Parathyroid adenoma (tissue), 2 donors: ENCODE measurements at regions not wholly inside any gene's neighbourhood (a gene's known extent, or its start where the extent isn't known, plus 50 kb on each side); places are given as distances from the start of the nearest gene placed in this dataset.
"Not testable (repeated sequence)": the region's sequence is repeated elsewhere in the genome, so short reads cannot be mapped to it uniquely, and the experiment has no call there.

ENCODE experiments used
- H2AFZ ChIP-seq: fragments of 300-600 bp; sonication (generic); one replicate; pipeline ENCODE4 v1.7.0; 2017; ENCODE audit warnings: antibody characterized with exemption, mild to moderate bottlenecking
- H3K27ac ChIP-seq: fragments of 300-600 bp; sonication (generic); one replicate; pipeline ENCODE4 v1.7.0; 2017
- H3K27me3 ChIP-seq: fragments of 300-600 bp; sonication (generic); one replicate; pipeline ENCODE4 v1.7.0; 2017; ENCODE audit warnings: low read length; ENCODE audit not compliant: control insufficient read depth, insufficient read depth
- H3K36me3 ChIP-seq: fragments of 300-600 bp; sonication (generic); one replicate; pipeline ENCODE4 v1.7.0; 2017; ENCODE audit warnings: low read length; ENCODE audit not compliant: control insufficient read depth, insufficient read depth
- H3K4me1 ChIP-seq: fragments of 300-600 bp; sonication (generic); one replicate; pipeline ENCODE4 v1.7.0; 2017; ENCODE audit warnings: control low read depth
- H3K4me2 ChIP-seq: fragments of 300-600 bp; sonication (generic); one replicate; pipeline ENCODE4 v1.7.0; 2017; ENCODE audit warnings: low read length
- H3K4me3 ChIP-seq: fragments of 300-600 bp; sonication (generic); one replicate; pipeline ENCODE4 v1.7.0; 2017; ENCODE audit warnings: low read depth, low read length
- H3K79me2 ChIP-seq: fragments of 300-600 bp; sonication (generic); one replicate; pipeline ENCODE4 v1.7.0; 2017; ENCODE audit warnings: control low read depth
- H3K9ac ChIP-seq: fragments of 300-600 bp; sonication (generic); one replicate; pipeline ENCODE4 v1.7.0; 2017; ENCODE audit warnings: mild to moderate bottlenecking
- H3K9me3 ChIP-seq: fragments of 300-600 bp; sonication (generic); one replicate; pipeline ENCODE4 v1.7.0; 2017; ENCODE audit warnings: low read length; ENCODE audit not compliant: control insufficient read depth
- CTCF ChIP-seq: fragments of 300-600 bp; sonication (generic); IDR thresholded peaks from one replicate; pipeline ENCODE4 v1.7.0; 2017; ENCODE audit warnings: antibody characterized with exemption, mild to moderate bottlenecking
- donor health status: primary hyperparathyroidism.

- no peak overlapping the region for H2AFZ ChIP-seq
- no peak overlapping the region for H3K9ac ChIP-seq
- no peak overlapping the region for H3K4me3 ChIP-seq
- no peaks in the 10 kb centered on the region for H3K79me2 ChIP-seq
- peaks cover 3% of the 10 kb centered on the region for H3K9me3 ChIP-seq
- H3K36me3 ChIP-seq: no peaks in the 10 kb centered on the region
- H3K4me2 ChIP-seq: no peak overlapping the region
- no peak for TF ChIP-seq CTCF
- H3K27ac ChIP-seq: no peak overlapping the region
- H3K27me3 ChIP-seq: no peaks in the 10 kb centered on the region
- H3K4me1 ChIP-seq: no peaks in the 10 kb centered on the region
Measured at GRCh38 chr15:95149036-95149435, 917.7 kb downstream of the MCTP2 start.

- Histone ChIP-seq H3K9ac (no peak overlapping the region), H3K27ac (no peak overlapping the region), H3K4me2 (no peak overlapping the region), H3K9me3 (peaks cover 3% of the 10 kb centered on the region), H2AFZ (no peak overlapping the region), H3K4me1 (no peaks in the 10 kb centered on the region), H3K79me2 (no peaks in the 10 kb centered on the region), H3K4me3 (no peak overlapping the region), H3K36me3 (no peaks in the 10 kb centered on the region), H3K27me3 (no peaks in the 10 kb centered on the region)
- no peak for TF ChIP-seq CTCF
Measured at GRCh38 chr15:95149771-95150170, 918.4 kb downstream of the MCTP2 start.

- no peak overlapping the region for H3K9ac ChIP-seq
- H3K4me1 ChIP-seq: no peaks in the 10 kb centered on the region
- peaks cover 3% of the 10 kb centered on the region for H3K9me3 ChIP-seq
- no peak overlapping the region for H3K4me3 ChIP-seq
- no peak overlapping the region for H3K27ac ChIP-seq
- no peak for TF ChIP-seq CTCF
- no peak overlapping the region for H3K4me2 ChIP-seq
- H2AFZ ChIP-seq: no peak overlapping the region
- no peaks in the 10 kb centered on the region for H3K36me3 ChIP-seq
- H3K79me2 ChIP-seq: no peaks in the 10 kb centered on the region
- no peaks in the 10 kb centered on the region for H3K27me3 ChIP-seq
Measured at GRCh38 chr15:95150466-95150865, 919.1 kb downstream of the MCTP2 start.

GRCh38 chr15:95152741-95153140 lies 921.4 kb downstream of the MCTP2 start:
- H3K4me1 ChIP-seq: no peaks in the 10 kb centered on the region

GRCh38 chr15:95153201-95153600 lies 921.8 kb downstream of the MCTP2 start:
- H3K79me2 ChIP-seq: not testable (repeated sequence)

More at GRCh38 chr15:95152741-95153140, 921.4 kb downstream of the MCTP2 start:
- no peaks in the 10 kb centered on the region for H3K79me2 ChIP-seq
- no peak overlapping the region for H3K27ac ChIP-seq
- H3K4me2 ChIP-seq: no peak overlapping the region
- H3K4me3 ChIP-seq: no peak overlapping the region
- no peaks in the 10 kb centered on the region for H3K27me3 ChIP-seq
- no peak overlapping the region for H2AFZ ChIP-seq
- H3K9ac ChIP-seq: no peak overlapping the region
- H3K36me3 ChIP-seq: no peaks in the 10 kb centered on the region
- peaks cover 3% of the 10 kb centered on the region for H3K9me3 ChIP-seq
- TF ChIP-seq CTCF: no peak

More at GRCh38 chr15:95153201-95153600, 921.8 kb downstream of the MCTP2 start:
- H3K27me3 ChIP-seq, H3K4me2 ChIP-seq, H3K4me3 ChIP-seq, H2AFZ ChIP-seq, H3K4me1 ChIP-seq, H3K27ac ChIP-seq, H3K9ac ChIP-seq, H3K9me3 ChIP-seq, H3K36me3 ChIP-seq: not testable (repeated sequence)
